ENCODE measurements at regions not wholly inside any gene's neighbourhood (a gene's known extent, or its start where the extent isn't known, plus 50 kb on each side); places are given as distances from the start of the nearest gene placed in this dataset.

DNA sequence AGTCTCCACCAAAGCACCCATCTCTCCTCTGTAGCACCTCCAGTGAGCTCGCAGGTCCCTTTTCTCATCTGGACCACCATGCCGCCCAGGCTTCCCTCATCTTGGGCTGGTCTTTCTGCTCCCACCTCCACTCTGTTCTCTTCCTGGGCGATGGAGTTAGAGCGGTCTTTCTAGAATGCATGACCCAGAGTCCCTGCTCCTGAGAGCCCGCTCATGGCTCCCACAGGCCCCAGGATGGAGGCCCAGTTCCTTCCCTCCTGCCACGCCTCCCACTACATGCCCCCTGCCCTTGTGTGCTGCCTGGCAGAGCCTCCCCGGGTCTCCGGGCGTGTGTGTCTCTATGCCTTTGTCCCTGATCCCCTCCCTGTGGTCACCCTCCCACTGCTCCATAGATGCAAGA is 100.7 kb upstream of the RTL1 start:
- DNase-seq (ENCODE audit: low spot score) = no peak

DNA sequence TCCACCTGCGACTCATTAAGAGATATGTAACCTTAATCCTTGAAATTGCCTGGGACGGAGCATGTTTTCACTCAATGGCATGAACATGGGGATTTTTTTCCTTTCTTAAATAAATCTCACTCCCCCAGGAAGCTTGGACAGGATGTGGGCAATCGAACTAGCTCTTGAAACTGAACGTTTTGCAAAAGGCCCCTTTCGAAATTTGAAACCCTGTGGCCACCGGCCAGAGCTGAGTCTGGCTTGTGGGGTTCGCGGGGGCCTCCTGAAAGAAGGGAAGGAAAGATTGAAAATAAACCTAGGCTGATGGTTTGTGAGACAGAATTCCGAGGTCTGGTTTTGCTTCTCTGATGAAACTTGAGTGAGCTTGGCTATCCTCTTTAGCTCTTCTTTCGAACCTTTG is 101.4 kb upstream of the RTL1 start:
- no peak for DNase-seq (ENCODE audit: low spot score)

DNA sequence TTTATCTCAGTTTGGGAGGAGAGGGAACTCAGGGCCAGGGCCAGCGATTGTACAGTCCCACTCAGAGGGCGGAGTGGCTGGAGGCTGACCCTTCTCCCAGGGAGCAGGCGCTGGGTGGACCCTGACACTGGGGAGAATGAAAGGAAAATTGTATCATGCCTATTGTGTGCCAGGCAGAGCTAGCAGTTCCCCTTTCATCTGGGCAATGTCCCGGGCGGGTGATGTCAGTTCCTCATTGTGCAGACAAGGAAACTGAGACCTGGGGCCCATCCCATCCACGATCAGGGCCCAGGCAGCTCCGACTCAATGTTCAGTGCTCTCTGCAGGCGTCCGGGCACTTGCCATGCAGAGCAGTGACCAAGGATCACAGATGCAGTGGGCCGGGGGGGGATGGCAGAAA is 101.9 kb upstream of the RTL1 start:
- no peak for DNase-seq (ENCODE audit: low spot score)

DNA sequence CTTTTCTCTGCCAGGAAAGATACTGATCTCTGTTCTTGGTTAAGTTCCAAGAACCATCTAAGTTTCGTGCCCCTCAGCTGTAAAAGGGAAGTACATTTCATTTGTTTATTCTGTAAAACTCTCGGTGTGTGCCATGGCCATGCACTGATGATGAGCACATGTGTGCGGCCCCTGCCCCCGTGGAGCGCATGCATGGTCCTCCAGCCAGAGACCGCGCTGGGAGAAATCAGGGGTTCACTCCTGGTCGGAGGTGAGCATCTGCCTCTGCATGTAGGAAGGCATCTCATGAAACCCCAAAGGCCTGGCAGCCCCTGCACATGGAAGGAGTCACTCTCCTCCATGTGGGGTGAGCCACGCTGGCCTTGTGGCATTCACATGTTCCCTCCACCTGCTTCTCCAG is 102.5 kb upstream of the RTL1 start:
- no peak for DNase-seq (ENCODE audit: low spot score)

DNA sequence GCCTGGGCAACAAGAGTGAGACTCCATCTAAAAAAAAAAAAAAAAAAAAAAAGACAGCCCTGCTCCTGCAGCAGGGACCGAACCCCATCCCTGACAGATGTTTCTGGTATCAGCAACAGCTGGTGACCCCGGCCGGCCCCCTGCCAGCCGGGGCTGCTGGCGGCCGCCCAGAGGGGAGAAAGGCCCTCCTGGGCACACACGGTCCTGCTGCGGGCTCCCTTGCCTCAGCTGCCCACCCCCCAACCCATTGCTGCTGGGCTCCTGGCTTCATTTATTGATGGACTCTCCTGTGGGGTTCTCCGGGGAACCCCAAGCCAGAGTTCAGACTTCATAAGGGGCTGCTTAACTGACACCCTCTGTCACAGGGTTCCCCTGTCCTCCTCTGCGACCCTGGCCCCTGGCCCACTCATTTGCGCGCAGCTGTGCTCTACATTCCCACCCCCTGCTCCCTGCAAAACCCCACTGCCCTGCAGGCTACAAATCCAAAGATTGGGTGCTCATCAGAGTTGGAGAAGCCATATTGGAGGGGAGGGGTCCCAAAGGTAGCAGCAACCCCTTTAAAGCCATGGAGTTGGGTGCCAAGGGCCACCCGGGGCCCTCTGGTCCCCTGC is 103.6 kb upstream of the RTL1 start:
- no peak for DNase-seq (ENCODE audit: low spot score)

DNA sequence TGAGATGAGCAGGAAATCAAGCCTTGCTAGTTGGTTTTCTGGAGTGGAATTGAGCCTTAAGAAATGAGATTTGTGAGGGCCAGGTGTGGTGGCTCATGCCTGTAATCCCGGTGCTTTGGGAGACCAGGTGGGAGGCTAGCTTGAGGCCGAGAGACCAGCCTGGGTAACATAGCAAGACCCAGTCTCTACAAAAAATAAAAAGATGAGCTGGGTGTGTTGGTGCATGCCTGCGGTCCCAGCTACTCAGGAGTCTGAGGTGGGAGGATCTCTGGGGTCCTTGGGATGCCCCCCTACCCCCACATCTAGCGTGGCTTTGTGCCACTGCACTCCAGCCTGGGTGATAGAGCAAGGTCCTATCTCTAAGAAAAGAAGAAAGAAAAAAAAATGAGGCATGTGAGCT is 104.2 kb upstream of the RTL1 start:
- DNase-seq (ENCODE audit: low spot score) = no peak

DNA sequence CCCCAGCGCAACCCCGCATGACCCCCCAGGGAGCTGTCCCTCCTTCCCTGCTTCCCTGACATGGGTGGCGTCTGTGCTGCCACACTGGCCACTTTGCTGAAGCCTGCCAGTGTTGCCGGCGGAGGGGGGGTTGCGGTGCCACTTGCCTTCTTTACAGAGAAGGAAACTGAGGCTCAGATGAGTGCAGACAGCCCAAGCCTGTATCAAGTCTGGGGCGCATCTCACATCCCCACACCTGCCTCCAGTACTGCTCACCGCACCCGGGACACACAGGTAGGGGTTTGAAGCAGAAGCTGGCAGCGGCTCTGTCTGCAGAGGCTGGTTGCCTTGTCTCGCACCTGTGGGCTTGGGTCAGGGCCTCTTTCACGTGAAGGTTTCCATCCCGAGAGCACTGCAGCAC is 104.7 kb upstream of the RTL1 start:
- DNase-seq (ENCODE audit: low spot score) = no peak

DNA sequence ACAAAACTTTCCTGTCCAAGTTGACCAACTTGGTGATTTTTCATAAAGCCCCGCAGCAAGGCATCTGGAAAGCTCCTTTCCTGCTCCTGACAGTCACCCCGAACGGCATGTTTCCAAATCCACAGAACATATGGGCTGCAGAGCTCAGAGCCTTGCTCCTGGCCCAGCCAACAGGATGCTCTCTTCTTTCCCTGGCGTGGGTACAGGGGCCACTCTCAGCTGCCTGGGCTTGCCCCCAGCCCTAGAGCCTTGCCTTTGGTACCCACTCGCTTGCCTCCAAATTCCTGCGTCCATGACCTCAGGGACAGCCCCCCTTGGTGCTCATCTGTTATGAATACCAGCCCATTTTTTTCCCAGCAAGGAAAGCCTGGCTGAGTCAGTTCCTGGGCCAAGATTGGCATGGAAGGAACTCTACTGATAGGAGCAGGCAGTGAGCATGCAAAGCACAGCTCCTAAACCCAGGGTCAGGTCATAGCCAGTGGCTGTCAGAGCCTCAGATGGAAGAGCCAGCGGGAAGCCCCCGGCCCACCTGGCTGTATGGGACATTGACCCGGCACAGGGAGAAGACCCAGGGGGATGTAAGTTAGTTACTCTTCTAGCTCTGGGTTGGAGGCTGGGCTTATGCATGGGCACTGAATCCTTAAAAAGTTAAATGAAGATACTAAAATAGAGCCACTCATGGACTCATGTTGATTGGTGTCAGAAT is 105.3 kb upstream of the RTL1 start:
- DNase-seq (ENCODE audit: low spot score) = no peak

DNA sequence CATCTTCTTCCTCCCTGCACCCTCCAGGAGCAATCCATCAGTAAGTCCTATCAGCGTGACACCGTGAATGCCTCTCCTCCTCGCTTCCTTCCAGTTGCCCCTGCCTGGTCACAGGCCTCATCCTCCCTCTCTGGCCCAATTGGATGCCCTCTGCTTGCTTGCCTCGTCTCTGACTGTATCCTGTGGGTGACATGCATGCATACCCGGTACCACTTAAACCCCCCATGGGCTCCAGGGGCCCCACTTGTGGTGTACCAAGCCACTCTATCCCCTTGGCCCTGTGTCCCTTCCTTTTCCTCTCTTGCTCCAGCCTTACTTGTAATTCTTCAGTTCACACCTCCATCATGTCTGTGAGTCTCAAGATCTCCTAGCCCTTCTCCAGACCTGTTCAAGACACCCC is 106.0 kb upstream of the RTL1 start:
- DNase-seq (ENCODE audit: low spot score) = no peak

DNA sequence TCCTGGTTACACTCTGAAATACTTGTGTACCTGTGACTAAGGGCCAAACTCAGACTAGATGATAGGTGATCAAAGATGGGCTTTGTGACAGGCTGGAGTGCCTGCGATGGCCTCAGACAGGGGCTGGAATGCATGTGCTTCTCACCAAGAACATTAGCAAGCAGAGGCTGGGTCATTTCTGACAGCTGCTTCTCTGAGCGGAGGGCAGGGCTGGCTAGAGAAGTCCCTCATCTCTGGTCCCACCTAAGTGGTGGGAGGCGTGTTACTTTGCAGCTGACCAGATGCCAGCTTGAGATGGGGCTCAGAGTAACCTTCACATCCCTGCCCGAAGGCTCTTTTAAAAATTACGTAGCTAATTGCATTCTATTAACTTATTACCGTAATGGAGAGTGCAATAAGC is 106.8 kb upstream of the RTL1 start:
- no peak for DNase-seq (ENCODE audit: low spot score)

DNA sequence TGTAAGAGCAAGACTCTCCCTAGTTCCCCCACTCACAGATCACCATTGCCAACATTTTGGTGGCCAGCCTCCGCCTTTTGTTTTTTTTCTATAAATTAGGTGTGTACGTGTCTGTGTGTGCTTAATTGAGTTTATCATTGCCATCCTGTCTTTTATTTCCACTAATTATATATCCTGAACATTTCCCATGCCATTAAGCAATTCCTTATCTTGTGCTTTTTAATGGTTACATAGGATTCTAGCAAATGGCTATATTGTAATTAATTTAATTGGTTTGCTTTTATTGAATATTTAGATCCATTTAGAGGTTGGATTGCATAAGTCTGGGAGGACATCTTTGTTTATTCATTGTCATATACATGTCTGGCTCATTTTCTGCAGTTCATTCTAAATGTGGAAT is 107.3 kb upstream of the RTL1 start:
- DNase-seq (ENCODE audit: low spot score) = no peak

DNA sequence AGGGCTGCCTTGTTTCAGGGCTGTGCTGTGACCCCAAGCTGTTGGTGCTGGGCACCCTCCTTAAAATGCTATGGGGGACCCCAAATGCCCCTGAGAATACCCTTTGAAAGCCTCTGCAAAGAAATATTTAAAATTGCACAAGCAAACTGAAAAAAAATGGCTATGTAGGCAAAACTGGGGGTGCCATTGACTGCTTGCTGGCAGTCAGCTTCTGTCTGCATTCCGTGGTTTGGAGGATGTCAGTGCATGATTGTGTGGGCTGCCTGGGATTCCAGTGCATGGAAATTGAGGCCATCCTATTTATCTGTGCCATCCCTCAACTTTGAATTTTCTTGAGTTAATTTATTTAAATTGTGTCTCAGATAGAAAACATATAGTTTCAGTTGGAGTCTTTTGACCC is 113.7 kb upstream of the RTL1 start:
- DNase-seq (ENCODE audit: low spot score) = no peak

DNA sequence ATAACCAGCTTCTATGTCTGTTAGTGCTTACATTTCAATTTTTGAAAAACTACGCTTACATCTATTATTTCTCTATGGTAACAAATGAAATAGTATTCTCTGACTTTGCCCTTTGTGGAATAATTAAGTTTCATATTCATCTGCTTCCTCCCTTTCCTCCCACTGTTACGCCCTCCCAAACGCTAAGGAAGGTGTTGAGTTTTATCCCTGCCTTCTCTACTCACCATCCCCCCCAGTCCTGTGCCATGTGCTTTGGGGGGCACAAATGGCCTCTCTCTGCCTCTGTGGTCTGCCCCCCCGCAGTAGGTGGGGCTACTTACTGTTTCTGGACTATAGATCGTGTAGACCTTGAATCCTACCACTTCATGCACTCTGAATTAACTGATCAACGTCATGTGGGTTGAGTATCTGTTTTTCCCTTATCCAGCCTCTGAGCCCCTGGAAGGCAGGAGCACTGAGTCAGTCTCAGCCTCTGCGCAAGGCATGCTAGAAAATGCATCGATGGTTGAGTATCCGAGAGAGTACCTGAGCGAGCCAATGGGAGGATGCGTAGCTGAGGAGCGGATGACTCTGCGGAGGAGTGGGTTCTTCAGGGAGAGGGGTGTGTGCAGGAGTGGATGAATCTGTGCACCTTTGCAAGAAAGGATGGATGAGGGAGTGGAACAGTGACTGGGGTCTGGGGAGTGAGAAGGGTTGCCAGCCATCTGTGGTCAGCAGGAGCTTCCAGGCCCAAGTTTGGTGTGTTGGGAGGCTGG is 114.5 kb upstream of the RTL1 start:
- no peak for DNase-seq (ENCODE audit: low spot score)

DNA sequence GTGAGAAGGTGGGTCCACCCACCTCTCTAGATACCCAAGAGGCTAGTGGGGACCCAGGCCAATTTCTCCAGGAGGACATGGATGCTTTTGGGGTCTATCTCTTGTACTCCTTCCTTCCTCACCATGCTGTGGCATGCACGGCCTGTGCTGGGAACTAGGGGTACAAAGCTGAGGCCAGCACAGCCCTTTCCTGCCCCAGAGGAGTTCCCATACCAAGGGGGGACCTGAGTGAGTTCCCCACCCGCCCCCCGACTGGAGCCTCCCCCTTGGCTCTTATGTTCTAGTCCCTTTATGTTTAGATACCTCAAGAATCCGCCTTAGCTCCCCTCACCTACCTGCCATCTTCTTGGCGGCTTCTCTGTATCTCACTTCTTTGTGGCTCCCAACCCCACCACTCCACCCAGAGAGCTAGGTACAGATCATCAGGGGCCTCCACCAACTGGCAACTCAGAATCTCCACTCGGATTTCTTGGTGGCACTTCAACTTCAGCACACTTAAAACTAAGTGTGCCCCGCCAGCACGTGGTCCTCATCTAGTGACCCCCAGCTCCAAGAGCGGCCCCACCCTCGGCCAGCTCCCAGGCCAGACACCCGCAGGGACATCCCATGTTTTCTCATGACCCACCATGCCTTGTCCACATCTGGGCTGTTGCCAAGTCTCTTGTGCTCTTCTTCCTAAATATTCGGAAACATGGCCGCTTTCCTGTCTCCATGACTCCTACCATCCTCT is 115.2 kb upstream of the RTL1 start:
- peak; percentile 0 for DNase-seq (ENCODE audit: low spot score)

DNA sequence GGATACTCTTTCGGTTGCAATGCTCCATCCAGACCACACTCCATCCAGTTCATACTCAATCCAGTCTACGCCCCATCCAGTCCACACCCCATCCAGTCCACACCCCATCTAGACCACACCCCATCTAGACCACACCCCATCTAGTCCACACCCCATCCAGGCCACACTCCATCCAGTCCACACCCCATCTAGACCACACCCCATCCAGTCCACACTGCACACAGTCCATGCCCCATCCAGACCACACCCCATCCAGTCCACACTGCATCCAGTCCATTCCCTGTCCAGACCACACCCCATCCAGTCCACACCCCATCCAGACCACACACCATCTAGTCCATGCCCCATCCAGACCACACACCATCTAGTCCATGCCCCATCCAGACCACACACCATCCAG is 116.0 kb upstream of the RTL1 start:
- DNase-seq (ENCODE audit: low spot score) = peak; percentile 0

DNA sequence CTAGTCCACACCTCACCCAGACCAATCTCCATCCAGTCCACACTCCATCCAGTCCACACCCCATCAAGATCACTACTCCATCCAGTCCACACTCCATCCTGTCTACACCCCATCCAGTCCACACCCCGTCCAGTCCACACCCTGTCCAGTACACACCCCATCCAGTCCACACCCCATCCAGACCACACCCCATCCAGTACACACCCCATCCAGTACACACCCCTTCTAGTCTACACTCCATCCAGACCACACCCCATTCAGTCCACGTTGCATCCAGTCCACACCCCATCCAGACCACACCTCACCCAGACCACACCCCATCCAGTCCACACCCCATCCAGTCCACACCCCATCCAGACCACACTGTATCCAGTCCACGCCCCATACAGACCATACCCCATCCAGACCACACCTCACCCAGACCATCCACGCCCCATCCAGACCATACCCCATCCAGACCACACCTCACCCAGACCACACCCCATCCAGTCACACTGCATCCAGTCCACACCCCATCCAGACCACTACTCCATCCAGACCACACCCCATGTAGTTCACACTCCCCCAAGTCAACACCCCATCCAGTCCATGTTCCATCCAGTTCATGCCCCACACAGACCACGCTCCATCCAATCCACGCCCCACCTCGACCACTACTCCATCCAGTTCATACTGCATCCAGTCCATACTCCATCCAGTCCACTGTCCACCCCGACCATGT is 116.6 kb upstream of the RTL1 start:
- DNase-seq (ENCODE audit: low spot score) = peak; percentile 0

DNA sequence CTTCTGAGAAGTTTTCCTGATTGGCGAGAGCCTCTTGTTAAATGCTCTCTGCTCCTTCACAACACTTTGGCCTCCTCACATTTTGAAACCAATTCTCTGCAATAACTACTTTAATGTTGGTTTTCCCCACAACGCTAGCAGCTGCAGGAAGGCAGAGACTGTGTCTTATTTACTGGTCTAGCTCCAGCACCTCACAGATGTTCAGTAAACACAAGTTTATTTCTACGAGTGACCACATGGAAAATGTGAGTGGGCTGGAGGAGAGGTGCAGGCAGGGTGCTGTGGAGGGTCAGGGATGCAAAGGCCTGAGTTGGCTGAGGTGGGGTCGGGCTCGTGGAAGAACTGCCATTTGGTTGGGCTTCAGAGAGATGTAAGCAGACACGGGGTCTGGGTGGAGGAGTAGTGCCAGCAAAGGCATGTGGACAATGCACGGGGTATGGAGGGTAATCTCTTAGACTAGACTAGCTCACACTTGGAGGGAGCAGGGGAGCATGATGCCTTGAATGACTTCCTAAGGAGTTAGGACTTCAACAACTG is 117.4 kb upstream of the RTL1 start:
- no peak for DNase-seq (ENCODE audit: low spot score)

DNA sequence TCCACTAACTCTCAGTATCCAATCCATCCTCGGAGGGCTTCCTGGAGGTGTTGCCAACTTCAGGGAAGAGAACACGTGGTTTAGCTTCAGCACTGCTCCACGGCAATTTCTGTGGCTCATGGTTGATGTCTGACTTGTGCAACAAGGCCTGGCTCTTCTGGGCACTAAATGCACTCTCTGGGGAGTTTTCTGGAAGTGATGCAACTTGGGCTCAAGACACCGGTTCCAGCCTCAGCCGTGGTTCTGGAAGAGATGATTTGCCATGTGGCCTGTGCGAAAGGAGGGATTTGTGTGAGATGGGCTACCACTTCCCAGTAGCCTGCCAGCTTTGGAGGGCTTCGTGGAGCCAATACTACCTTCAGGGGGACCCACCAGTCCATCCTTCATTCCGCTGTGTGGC is 118.6 kb upstream of the RTL1 start:
- DNase-seq (ENCODE audit: low spot score) = no peak

DNA sequence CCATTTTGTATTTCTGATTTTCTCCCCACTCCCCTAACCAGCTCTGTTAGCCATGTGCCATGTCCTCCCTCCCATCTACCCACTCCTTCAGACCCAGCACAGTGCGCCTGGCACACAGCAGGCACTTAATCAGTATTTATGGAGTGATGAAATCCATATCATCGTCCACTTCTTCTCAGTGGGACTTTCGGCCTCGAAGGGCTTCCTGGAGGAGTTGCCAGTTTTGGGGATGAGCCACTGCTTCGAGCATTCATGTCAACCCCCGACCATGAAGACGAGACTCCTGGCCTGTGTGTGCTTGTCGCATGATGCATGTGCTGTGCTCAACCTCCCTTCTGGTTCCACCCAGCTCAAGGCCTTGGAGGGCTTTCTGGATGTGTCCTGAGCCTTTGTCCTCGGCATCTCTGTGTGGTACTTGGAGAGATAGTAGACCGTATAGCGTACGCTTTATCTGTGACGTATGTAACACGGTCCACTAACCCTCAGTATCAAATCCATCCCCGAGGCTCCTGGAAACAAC is 119.5 kb upstream of the RTL1 start:
- no peak for DNase-seq (ENCODE audit: low spot score)

DNA sequence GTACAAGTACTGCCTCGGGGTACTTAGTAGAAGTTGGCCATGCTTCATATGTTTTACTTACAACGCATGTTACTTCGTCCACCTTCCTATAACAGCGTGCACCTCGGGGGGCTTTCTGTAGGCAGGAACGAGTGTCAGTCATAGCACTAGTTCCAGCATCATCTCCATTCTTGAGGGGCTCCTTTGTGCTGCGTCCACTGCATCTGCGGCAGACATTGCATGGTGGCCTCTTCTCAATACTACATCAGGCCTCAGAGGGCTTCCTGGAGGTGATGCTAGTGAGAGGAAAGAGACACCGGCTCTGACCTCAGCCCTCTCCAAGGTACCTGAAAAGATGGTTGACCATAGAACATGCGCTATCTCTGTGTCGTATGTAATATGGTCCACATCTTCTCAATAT is 121.2 kb upstream of the RTL1 start:
- no peak for DNase-seq (ENCODE audit: low spot score)

DNA sequence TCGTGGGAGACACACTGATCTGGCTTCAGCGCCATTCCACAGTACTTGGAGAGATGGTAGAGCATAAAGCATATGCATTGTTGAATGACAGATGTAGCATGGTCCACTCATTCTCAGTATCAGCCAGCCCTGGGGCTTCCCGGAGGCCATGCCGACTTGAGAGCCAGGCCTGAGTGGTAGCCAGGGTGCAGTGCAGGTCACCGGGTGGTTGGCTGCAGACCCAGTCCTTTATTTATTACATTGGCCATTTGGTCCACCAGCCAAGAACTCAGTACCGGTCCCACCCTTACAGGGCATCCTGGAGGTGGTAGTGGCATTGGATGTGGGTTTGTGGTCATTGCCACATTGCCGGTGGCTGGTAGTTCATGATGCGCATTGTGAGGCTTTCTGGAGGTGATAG is 121.6 kb upstream of the RTL1 start:
- DNase-seq (ENCODE audit: low spot score) = no peak

DNA sequence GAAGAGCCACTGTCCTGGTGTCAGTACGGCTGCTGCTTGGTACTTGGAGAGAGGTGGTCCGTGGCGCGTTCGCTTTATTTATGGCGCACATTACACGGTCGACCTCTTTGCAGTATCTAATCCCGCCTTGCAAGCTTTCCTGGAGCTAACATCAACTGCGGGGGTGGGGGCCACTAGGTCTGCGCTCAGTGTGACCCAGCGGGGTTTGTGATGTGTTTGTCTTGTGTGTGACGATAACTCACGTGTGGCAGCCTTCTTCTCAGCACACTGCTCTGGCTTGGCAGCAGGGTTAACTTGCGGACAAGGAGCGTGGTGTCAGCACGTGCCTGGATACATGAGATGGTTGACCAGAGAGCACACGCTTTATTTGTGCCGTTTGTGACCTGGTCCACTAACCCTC is 122.2 kb upstream of the RTL1 start:
- no peak for DNase-seq (ENCODE audit: low spot score)
